ENCODE measurements at regions not wholly inside any gene's neighbourhood (a gene's known extent, or its start where the extent isn't known, plus 50 kb on each side); places are given as distances from the start of the nearest gene placed in this dataset.

DNA sequence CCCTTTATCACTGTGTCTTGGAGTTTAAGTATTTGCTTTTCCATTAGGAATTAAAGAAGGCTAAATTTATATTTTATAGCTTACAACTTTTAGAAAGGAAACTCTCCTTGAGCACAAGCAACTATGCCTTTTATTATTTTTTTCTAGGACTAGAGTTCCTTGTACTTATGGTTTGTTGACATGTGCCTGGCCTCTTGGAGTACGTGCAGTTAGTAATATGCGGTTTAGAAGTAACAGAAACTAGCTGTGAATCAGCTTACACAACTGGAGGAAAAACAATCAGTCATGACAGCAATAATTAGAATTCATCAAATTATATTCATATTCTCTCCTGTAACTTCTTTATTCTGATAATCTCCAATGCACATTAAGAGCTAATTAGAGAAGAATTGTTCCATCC, 428.7 kb downstream of the AEBP2 start:
- DNase-seq (ENCODE audit: low spot score): no peak

DNA sequence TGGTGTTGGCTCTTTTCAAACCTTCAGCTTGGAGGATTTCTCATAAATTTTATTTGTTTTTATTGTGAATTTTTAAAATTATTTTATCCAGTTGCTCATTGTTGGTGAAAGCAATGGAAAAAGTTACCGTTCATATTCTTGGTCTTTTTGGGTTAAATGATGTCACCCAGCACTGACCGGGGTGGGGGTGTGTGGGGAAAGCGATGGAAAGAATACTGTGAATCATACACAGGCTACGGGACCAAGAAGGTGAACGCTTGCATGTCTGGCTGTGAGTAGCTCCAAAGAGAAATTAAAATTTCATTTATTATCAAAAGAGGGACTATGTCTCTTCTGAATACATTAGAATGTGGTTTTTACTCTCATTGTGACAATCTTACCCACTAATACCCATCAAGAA, 430.1 kb downstream of the AEBP2 start:
- no peak for DNase-seq (ENCODE audit: low spot score)

- no peak for DNase-seq (ENCODE audit: low spot score)
These were observed 433.6 kb downstream of the AEBP2 start for GRCh38 chr12:19872621-19873540.

DNA sequence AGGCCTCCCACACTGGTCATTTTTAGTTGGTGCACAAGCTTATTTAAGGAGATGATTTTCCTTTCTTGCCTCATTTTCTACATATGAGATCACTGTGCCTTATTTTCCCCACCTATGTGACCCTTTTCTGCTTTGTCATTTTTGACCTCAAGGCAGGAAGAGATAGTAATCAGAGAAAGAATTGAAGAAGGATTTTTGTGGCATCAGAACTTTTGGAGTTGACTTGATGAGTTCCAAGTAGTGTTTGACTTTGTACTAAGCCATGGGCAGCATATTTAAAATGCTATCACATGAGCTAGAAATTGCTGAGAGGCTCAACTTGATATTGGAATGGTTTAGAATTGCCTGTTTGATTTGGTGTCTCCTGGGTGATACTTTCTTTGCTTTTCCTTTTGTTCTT, 440.8 kb downstream of the AEBP2 start:
- no peak for DNase-seq (ENCODE audit: low spot score)

- DNase-seq (ENCODE audit: low spot score): no peak
These were observed 441.4 kb downstream of the AEBP2 start for GRCh38 chr12:19880721-19881120.

GRCh38 chr12:19882346-19882745, 443.1 kb downstream of the AEBP2 start:
- no peak for DNase-seq (ENCODE audit: low spot score)

DNA sequence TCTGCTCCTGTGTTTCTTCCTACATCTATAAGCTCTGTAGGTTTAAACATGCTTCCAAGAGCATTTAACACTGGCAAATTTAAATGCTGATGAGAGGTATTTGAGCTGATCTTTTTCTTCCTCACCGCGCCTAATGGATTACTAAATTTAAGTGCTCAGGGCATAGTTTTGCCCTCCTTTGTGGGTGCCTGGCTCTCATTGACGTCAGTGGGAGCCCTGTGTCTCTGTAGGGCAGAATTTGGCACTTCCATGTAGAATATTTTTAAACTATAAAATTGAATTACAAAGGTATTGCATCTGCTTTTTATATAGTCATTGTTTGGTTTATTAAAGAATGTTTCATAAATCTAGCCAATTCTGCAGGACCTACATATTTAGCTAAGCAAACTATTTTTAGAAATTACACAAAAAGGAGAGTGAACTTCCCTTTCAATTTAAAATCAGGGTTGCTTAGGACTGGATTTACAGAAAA, 444.8 kb downstream of the AEBP2 start:
- no peak for DNase-seq (ENCODE audit: low spot score)

DNA sequence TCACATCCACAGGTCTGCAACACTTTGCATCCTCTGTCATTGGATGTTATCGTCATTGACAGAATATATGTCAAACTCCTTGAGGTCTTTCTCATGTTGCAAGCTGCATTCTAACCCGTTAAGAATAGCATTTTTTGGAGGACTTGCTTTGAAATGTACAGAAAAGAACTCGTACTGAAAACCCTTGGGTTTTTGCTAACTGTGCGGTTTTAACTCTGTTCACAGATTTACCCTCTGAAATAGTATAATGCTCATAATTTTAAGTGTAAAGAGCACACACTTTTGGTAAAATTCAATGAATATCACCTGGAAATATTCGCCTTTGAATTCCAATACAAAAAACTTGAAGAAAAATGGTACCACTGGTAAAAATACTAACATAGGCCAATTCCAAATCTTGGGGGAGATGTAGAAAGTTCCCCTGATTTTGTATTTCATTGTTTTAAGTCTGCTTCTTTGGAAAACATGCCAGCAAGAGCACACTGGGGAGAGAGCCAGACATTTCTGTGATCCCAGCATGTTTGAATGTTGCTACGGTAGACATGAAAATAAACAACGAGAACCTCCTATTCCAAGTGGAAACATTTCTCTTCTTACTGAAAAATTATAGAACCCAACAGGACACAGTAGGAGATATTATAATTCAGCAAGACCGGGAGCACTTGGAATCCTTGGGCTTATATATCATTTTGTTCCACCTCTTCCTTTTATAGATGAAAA, 446.0 kb downstream of the AEBP2 start:
- DNase-seq (ENCODE audit: low spot score): no peak

GRCh38 chr12:19886065-19886464, 446.8 kb downstream of the AEBP2 start:
- no peak for DNase-seq (ENCODE audit: low spot score)

DNA sequence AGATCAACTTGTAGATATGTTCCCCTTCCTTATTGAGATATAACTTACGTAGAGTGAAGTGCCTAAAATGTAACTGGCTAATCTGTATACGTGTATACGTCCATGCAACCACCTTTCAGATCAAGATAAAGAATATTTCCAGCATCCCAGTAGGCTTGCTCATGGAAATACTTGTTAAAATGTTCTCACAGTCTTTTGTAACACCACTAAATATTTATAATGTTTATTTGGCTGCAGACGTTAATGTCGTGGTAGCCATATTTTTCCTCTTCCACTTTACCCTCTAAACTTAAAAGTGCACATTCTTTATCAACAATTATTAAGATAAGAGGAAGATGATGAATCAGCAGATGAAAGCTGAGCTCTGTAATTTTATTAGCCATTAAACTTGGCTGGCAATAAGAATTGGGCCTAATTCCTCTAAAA, 447.4 kb downstream of the AEBP2 start:
- DNase-seq (ENCODE audit: low spot score): no peak

DNA sequence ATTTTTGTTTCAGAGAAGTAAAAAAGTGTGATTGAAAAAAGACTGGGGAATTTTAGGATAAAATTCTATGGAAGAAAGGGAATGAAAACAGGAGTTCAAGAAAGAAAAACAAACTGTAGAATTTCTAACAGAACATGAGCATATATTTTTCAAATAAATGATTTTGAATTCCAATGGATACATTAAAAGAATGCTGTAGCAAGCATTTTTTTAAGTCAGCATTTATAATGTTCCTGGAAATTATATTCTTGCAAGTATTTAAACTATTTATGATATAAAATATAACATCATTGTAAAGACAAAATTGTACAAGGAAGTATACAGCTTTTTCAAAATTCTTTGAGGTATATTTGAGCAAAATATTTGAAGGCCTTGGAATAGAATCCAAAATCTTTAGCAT, 450.7 kb downstream of the AEBP2 start:
- no peak for DNase-seq (ENCODE audit: low spot score)

- no peak for DNase-seq (ENCODE audit: low spot score)
These were observed 452.8 kb downstream of the AEBP2 start for GRCh38 chr12:19891936-19892591.

- DNase-seq (ENCODE audit: low spot score): no peak
These were observed 454.2 kb downstream of the AEBP2 start for GRCh38 chr12:19893514-19893913.

DNA sequence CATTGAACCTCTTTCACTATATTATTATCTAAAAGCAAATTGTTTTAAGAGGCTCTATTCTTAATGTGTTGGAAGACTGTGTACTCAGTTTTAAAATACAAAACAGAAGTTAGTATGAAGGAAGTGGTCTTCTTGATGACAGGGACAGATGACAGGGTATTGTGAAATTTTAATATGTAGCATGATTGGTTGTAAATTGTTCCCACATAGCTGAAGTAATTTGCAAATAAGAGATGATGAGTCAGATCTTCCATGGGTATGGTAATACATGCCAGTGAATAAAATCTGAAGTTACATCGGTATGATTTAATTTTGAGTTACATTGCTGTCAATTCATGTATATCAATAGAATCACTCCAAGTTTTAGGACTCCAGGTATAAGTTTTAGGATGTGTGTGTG, 454.8 kb downstream of the AEBP2 start:
- DNase-seq (ENCODE audit: low spot score): no peak

GRCh38 chr12:19894803-19895202, 455.5 kb downstream of the AEBP2 start:
- DNase-seq (ENCODE audit: low spot score): no peak

- no peak for DNase-seq (ENCODE audit: low spot score)
These were observed 456.1 kb downstream of the AEBP2 start for GRCh38 chr12:19895246-19896020.

GRCh38 chr12:19896041-19896440, 456.7 kb downstream of the AEBP2 start:
- no peak for DNase-seq (ENCODE audit: low spot score)

DNA sequence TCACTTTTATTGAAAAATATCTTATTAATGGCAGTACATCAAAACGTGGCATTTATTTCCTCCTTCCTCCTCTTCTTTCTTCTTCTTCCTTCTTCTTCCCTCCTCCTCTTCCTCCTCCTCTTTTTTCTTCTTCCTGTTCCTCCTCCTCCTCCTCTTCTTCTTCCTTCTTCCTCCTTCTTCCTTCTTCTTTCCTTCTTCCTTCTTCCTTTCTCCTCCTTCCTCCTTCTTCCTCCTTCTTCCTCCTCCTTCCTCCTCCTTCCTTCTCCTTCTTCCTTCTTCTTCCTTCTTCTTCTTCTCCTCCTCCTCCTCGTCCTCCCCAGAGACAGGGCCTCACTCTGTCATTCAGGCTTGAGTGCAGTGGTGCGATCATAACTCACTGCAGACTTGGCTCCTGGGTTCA, 457.2 kb downstream of the AEBP2 start:
- no peak for DNase-seq (ENCODE audit: low spot score)

- no peak for DNase-seq (ENCODE audit: low spot score)
These were observed 458.7 kb downstream of the AEBP2 start for GRCh38 chr12:19897900-19898408.

DNA sequence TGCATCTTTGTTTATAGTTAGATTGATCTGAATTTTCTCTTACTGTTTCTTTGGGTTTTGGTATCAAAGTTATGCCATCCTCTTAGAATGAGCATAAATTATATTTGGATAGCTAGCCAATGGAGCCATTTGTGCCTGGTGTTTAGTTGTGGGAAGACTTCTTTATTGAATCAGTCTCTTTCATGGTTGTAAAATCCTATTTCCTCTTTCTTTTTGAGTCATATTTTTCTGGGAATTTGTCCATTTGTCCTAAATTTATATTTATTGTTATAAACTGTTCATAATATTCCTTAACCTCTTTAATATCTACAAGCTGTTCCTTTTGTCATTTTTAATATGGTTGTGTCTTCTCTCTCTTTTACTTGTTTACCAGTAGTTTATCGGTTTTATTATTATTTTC, 462.5 kb downstream of the AEBP2 start:
- no peak for DNase-seq (ENCODE audit: low spot score)

DNA sequence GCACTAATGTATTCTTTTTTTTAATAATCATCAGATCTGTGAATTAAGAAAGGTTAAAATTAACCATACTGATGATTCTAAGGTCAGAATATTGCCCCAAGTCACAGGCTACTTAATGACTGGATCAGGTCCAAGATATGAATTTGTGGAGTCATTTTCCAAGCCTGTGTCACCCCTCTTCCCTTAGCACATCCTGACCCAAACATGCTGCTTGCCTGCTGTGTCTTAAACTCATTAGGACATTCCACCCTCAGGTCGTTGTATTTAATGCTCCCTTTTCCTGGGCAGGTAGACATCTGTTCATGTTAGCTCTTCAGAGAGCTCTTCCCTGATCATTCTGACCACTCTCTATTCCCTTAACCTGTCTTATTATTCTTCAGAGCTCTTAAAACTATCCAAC, 463.5 kb upstream of the PDE3A start:
- no peak for DNase-seq (ENCODE audit: low spot score)

DNA sequence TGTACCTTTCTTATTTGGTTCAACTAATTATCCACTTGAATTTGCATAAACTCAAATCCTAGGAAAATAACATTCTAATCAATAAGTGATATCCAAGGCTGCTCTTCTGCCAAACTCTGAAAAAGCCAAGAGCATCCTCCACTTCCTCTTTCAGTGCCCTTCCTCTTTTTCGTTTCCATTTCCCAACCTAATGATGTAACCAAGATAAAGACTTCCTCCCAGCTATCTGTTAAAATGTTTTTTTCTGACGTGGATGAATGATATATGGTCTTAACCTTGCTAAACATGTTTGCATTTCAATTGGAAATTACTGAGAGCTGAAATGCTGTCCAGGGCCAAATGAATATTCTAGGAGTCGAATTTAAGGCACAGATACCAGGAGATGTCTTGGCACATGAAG, 459.5 kb upstream of the PDE3A start:
- DNase-seq (ENCODE audit: low spot score): peak; percentile 68

All from pons (tissue), 1 donor.